ENCODE measurements at regions not wholly inside any gene's neighbourhood (a gene's known extent, or its start where the extent isn't known, plus 50 kb on each side); places are given as distances from the start of the nearest gene placed in this dataset.

- Histone ChIP-seq H3K79me2 (ENCODE audit: control insufficient read depth in 1 of 2, insufficient read depth in 2 of 2, low read length in 2 of 2) (no peaks in the 10 kb centered on the region), H3K18ac (ENCODE audit: extremely low read depth, low read length) (no peak overlapping the region), H2BK12ac (ENCODE audit: low read depth, low read length) (peak overlapping the region; percentile 40; the same call in 1 of the 2 replicates), H3K79me1 (ENCODE audit: low read depth, low read length) (no peaks in the 10 kb centered on the region), H3K36me3 (ENCODE audit: control insufficient read depth in 2 of 4, insufficient read depth in 4 of 4, low read length in 3 of 4) (no peaks in the 10 kb centered on the region), H4K8ac (ENCODE audit: extremely low read depth, insufficient read depth, low read length) (no peak overlapping the region), H3K4me2 (ENCODE audit: insufficient read depth in 1 of 2, low read depth in 2 of 2, low read length in 2 of 2) (no peak overlapping the region), H2BK5ac (ENCODE audit: low read depth, low read length) (peak overlapping the region; percentile 4; the same call in 1 of the 2 replicates), H4K5ac (ENCODE audit: insufficient read length, low read depth, low read length) (no peak overlapping the region), H4K20me1 (replicated peaks in 1 of 2; ENCODE audit: control insufficient read depth in 1 of 2, insufficient read depth in 2 of 2, low read length in 2 of 2) (no peaks in the 10 kb centered on the region), H3K23me2 (ENCODE audit: low read depth, low read length) (no peaks in the 10 kb centered on the region), H2BK20ac (ENCODE audit: low read length) (no peak overlapping the region), H3K4ac (replicated peaks; ENCODE audit: insufficient read length, low read depth, low read length) (no peak overlapping the region), H3K27me3 (replicated peaks in 1 of 4; ENCODE audit: control insufficient read depth in 3 of 4, extremely low read depth in 1 of 4, insufficient read depth in 3 of 4, low read length in 3 of 4) (no peaks in the 10 kb centered on the region), H3K9me3 (ENCODE audit: insufficient read depth in 2 of 2, low read depth in 1 of 2, low read length in 1 of 2) (no peaks in the 10 kb centered on the region), H2AFZ (ENCODE audit: low read length) (peak overlapping the region; percentile 79; the same call in 1 of the 2 replicates), H3K4me1 (replicated peaks in 1 of 4; ENCODE audit: control insufficient read depth in 3 of 4, insufficient read depth in 4 of 4, low read length in 3 of 4) (no peaks in the 10 kb centered on the region; a peak in 1 of 7 replicates), H3K23ac (ENCODE audit: insufficient read length) (no peak overlapping the region), H2BK120ac (replicated peaks; ENCODE audit: low read depth, low read length) (no peak overlapping the region), H3K9ac (replicated peaks in 1 of 4; ENCODE audit: extremely low read depth in 1 of 4, low read depth in 3 of 4, low read length in 3 of 4) (no peak overlapping the region), H3K27ac (ENCODE audit: low read depth, low read length) (no peak overlapping the region), H3K56ac (replicated peaks; ENCODE audit: insufficient read length, low read depth, low read length) (no peak overlapping the region), H3K14ac (ENCODE audit: insufficient read length) (no peak overlapping the region), H2BK15ac (ENCODE audit: low read length) (no peak overlapping the region), H2AK5ac (ENCODE audit: low read depth, low read length) (no peak overlapping the region), H4K91ac (replicated peaks; ENCODE audit: insufficient read length, low read length) (no peak overlapping the region), H3K4me3 (ENCODE audit: extremely low read depth in 1 of 4, insufficient read depth in 2 of 4, low read depth in 3 of 4, low read length in 4 of 4) (no peak overlapping the region)
- ChIA-PET POLR2A (ENCODE audit: partially characterized antibody) (interaction anchor here (0.5 kb wide), 1 partner anchor 11 kb away, joined by 3 read pairs; no protein-coding TSS in a partner anchor), CTCF (ENCODE audit: partially characterized antibody) (interaction anchor here (0.7 to 1.6 kb wide), 3 partner anchors 9 to 61 kb away, joined by 3 to 5 read pairs (median 3); no protein-coding TSS in a partner anchor)
- FAIRE-seq (no peak), DNase-seq (ENCODE audit: low read depth in 1 of 2, low spot score in 2 of 2) (no peak)
- 91% methylated on average over 14 of the region's 14 CpGs; no CpG with 5 or more reads in 1 of the 2 experiments for WGBS, 2 experiments (ENCODE audit: extremely low coverage in 1 of 2, insufficient coverage in 1 of 2, insufficient read length in 1 of 2, insufficient replicate concordance in 2 of 2, low coverage in 1 of 2, low lambda C conversion rate in 2 of 2, missing lambda C conversion rate in 1 of 2)
Observed at GRCh38 chr3:150140614-150141321, 170.1 kb upstream of the PFN2 start.
